KMS-11 (cell line): ENCODE measurements at regions not wholly inside any gene's neighbourhood (a gene's known extent, or its start where the extent isn't known, plus 50 kb on each side); places are given as distances from the start of the nearest gene placed in this dataset.

ENCODE experiments used
- H2AFZ ChIP-seq: fragments of 200-600 bp; sonication (generic); 2 replicates; pipeline ENCODE4 v1.6.1; 2016; ENCODE audit warnings: antibody characterized with exemption, mixed run types, low read depth
- H3K27ac ChIP-seq: fragments of 200-600 bp; sonication (generic); 2 replicates; pipeline ENCODE4 v1.6.1; 2016; ENCODE audit warnings: mild to moderate bottlenecking, mixed run types
- H3K27me3 ChIP-seq: fragments of 200-600 bp; sonication (generic); 2 replicates; pipeline ENCODE4 v1.6.1; 2017; ENCODE audit warnings: mild to moderate bottlenecking, low read depth, mixed run types, moderate library complexity; ENCODE audit not compliant: insufficient read depth
- H3K36me3 ChIP-seq: fragments of 200-600 bp; sonication (generic); 2 replicates; pipeline ENCODE4 v1.6.1; 2017; ENCODE audit warnings: mild to moderate bottlenecking, mixed run types; ENCODE audit not compliant: insufficient read depth
- H3K4me1 ChIP-seq: fragments of 200-600 bp; sonication (generic); 2 replicates; pipeline ENCODE4 v1.6.1; 2016; ENCODE audit warnings: mild to moderate bottlenecking, low read depth, mixed run types; ENCODE audit not compliant: poor library complexity, severe bottlenecking
- H3K4me2 ChIP-seq: fragments of 200-600 bp; sonication (generic); 2 replicates; pipeline ENCODE4 v1.7.0; 2016; ENCODE audit warnings: mild to moderate bottlenecking, mixed run types
- H3K4me3 ChIP-seq: fragments of 200-600 bp; sonication (generic); IDR thresholded peaks from 2 replicates; pipeline ENCODE4 v1.6.1; 2017; ENCODE audit warnings: low read depth, low read length, mixed read lengths; ENCODE audit not compliant: insufficient read depth
- H3K79me2 ChIP-seq: fragments of 200-600 bp; sonication (generic); 2 replicates; pipeline ENCODE4 v1.6.1; 2016; ENCODE audit warnings: low read depth, mixed run types; ENCODE audit not compliant: insufficient read depth
- H3K9ac ChIP-seq: fragments of 200-600 bp; sonication (generic); 2 replicates; pipeline ENCODE4 v1.6.1; 2016; ENCODE audit warnings: mild to moderate bottlenecking, mixed run types
- H4K20me1 ChIP-seq: fragments of 200-600 bp; sonication (generic); 2 replicates; pipeline ENCODE4 v1.6.1; 2016; ENCODE audit warnings: mild to moderate bottlenecking, mixed run types; ENCODE audit not compliant: insufficient read depth
- TF ChIP-seq, protein P1 (sequence below): fragments of 200-600 bp; sonication (generic); conservative IDR thresholded peaks from 2 replicates; pipeline ENCODE4 v1.6.1; 2017; ENCODE audit warnings: low read depth, mild to moderate bottlenecking, antibody characterized with exemption, low read length, moderate library complexity, mixed read lengths

DNA sequence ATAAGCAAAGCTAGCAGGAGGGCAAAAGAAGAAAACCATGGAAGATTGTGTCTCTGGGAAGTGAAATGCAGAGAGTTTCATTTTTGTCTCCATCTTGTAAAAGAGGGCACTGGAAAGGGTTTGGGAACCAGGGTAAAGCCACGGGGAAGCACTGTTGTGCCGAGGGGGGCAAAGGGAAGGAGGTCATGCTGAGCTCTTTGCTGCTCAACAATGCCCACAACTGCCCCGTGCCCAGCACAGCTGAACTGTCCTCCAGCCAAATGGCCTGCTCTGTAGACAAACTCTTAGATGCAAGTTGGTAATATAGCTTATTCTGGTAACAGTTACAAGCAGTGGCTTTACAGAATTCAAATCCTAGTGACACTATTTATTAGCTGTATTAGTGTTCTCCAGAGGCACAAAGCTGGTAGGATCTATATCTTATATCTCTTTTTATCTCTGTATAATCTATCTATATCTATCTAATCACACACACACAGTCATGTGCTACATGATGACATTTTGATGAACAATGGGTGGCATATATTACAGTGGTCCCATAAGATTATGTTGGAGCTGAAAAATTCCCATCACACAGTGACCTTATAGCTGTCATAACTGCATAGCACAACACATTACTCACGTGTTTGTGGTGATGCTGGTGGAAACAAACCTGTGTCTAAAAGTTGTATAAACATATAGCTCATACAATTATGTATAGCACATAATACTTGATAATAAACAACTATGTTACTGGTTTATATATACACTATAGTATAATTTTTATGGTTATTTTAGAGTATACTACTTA is 203.4 kb upstream of the DDHD1 start:
- Histone ChIP-seq H3K4me1 (no peaks in the 10 kb centered on the region), H2AFZ (no peak overlapping the region), H3K4me2 (no peak overlapping the region), H4K20me1 (no peaks in the 10 kb centered on the region), H3K27me3 (no peaks in the 10 kb centered on the region), H3K36me3 (no peaks in the 10 kb centered on the region), H3K4me3 (no peak overlapping the region), H3K27ac (no peak overlapping the region), H3K79me2 (no peaks in the 10 kb centered on the region), H3K9ac (no peak overlapping the region)
- TF ChIP-seq, protein P1, sequence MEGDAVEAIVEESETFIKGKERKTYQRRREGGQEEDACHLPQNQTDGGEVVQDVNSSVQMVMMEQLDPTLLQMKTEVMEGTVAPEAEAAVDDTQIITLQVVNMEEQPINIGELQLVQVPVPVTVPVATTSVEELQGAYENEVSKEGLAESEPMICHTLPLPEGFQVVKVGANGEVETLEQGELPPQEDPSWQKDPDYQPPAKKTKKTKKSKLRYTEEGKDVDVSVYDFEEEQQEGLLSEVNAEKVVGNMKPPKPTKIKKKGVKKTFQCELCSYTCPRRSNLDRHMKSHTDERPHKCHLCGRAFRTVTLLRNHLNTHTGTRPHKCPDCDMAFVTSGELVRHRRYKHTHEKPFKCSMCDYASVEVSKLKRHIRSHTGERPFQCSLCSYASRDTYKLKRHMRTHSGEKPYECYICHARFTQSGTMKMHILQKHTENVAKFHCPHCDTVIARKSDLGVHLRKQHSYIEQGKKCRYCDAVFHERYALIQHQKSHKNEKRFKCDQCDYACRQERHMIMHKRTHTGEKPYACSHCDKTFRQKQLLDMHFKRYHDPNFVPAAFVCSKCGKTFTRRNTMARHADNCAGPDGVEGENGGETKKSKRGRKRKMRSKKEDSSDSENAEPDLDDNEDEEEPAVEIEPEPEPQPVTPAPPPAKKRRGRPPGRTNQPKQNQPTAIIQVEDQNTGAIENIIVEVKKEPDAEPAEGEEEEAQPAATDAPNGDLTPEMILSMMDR: no peak

DNA sequence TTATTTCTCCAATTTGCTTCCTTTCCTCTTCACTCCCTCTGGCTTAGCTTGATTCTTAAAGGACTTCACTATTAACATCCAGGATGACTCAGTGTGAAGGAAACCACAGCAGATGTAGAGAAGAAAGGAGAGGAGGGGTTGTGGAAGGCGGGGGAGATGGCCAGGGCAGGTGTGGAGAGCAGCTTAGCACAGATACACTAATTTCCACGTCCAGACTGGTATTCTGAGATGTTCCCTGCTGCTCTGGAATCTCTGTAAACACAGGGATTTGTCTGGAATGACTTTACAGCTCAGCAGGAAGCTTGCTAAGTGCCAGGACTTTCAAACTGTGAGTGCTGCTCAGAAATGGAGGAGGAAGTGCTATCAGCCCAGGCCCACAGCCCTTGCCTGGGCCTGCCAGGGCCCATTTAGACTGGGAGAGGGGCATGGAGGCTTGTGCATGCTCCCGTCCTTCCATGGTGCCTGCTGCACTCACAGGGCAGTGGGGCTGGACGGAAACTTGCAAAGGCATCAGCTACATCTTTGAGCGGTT is 202.5 kb upstream of the DDHD1 start:
- Histone ChIP-seq H3K36me3 (no peaks in the 10 kb centered on the region), H4K20me1 (no peaks in the 10 kb centered on the region), H3K4me2 (no peak overlapping the region), H3K79me2 (no peaks in the 10 kb centered on the region), H3K27ac (no peak overlapping the region), H3K9ac (no peak overlapping the region), H3K4me3 (no peak overlapping the region), H3K27me3 (no peaks in the 10 kb centered on the region), H2AFZ (no peak overlapping the region), H3K4me1 (no peaks in the 10 kb centered on the region)
- TF ChIP-seq, protein P1: no peak

DNA sequence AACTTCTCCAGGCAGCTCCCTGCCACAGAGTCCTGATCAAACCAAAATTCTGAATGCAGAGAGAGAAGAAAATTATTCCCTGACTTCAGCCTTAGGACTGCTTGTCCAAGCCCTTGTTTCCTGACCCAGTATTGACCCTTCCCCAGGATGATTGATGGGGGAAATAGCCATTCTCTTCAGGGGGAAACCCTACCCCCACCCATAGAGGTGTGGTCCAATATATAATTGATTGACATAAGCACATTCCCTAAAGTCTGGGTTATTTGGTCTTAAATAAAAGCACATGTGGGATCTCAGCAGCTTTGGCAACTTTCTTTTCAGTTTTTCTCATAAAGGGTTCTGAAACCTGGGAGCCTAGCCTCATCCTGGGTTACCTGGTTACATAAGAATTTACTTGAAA is 201.2 kb upstream of the DDHD1 start:
- no peak overlapping the region for H3K4me3 ChIP-seq

DNA sequence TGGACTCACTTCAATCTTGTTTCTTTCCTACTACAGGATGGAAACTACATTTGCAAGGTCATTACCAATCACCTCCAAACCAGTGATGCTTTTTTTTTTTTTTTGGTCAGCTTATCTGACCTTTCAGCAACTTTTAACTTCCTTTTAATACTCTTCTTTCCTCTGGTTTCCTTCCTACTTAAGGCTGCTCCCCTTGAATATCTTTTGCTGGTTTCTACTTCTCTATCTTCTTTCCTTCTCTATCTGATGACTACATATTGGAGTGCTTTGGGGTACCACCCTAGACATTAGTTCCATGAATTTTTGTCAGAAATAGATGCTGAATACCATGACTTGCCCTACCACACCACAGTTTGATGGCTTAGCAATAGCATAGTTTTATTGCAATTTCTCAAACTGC is 197.7 kb upstream of the DDHD1 start:
- H3K4me1 ChIP-seq: peaks cover 6% of the 10 kb centered on the region
- H3K4me3 ChIP-seq: no peak overlapping the region
- H3K9ac ChIP-seq: no peak overlapping the region
- H2AFZ ChIP-seq: no peak overlapping the region
- no peaks in the 10 kb centered on the region for H3K27me3 ChIP-seq
- TF ChIP-seq, protein P1: no peak
- H4K20me1 ChIP-seq: no peaks in the 10 kb centered on the region
- no peak overlapping the region for H3K4me2 ChIP-seq
- no peaks in the 10 kb centered on the region for H3K36me3 ChIP-seq
- no peak overlapping the region for H3K27ac ChIP-seq
- H3K79me2 ChIP-seq: no peaks in the 10 kb centered on the region

More for the DNA sequence above, 201.2 kb upstream of the DDHD1 start:
- Histone ChIP-seq H3K27me3 (no peaks in the 10 kb centered on the region), H4K20me1 (no peaks in the 10 kb centered on the region), H3K27ac (no peak overlapping the region), H3K79me2 (no peaks in the 10 kb centered on the region), H3K4me1 (no peaks in the 10 kb centered on the region), H3K9ac (no peak overlapping the region), H3K4me2 (no peak overlapping the region), H3K36me3 (no peaks in the 10 kb centered on the region), H2AFZ (no peak overlapping the region)
- TF ChIP-seq, protein P1: no peak
